Sigmoid colon (tissue), 4 donors: ENCODE measurements at regions not wholly inside any gene's neighbourhood (a gene's known extent, or its start where the extent isn't known, plus 50 kb on each side); places are given as distances from the start of the nearest gene placed in this dataset.

Experiments used
- POLR2A ChIP-seq, 2 donors: fragments of 450-650 bp; IDR thresholded peaks; one replicate each; pipeline ENCODE4 v1.6.1; 2016; ENCODE audit warnings: antibody characterized with exemption in 2 of 2, mild to moderate bottlenecking in 2 of 2, moderate library complexity in 2 of 2
- POLR2AphosphoS5 ChIP-seq, 4 donors: sonication (generic); formaldehyde crosslinking; IDR thresholded peaks; one replicate each; pipeline ENCODE4 v1.6.1; 2017; ENCODE audit warnings: antibody characterized with exemption in 4 of 4
- TF ChIP-seq, protein P1 (sequence below), 4 experiments: fragments of 450-650 bp in 3 of 4; fragments of 200-600 bp in 1 of 4; IDR thresholded peaks; one replicate each; pipeline ENCODE4 v1.5.1; 2016 to 2019; ENCODE audit warnings: antibody characterized with exemption in 4 of 4, mild to moderate bottlenecking in 3 of 4, moderate library complexity in 2 of 4

DNA sequence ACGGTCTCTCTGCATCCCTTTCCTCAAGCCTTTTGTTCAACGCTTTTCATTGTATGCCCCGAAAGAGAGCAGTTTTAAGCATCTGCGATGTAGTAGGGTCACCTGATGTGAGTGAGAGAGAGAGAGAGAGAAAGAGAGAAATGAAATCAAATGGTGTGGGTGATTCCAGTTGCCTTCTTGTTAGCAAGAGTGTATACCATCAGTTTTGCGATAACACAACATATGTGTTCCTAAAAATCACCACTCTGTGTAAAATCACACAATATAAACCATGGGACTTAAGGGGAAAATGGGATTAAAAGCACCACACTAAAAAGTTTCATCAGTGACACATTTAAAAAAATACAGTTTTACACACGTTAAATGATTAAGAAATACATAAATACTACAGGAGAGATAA, 1102.7 kb upstream of the EEF2KMT start:
- TF ChIP-seq, protein P1, sequence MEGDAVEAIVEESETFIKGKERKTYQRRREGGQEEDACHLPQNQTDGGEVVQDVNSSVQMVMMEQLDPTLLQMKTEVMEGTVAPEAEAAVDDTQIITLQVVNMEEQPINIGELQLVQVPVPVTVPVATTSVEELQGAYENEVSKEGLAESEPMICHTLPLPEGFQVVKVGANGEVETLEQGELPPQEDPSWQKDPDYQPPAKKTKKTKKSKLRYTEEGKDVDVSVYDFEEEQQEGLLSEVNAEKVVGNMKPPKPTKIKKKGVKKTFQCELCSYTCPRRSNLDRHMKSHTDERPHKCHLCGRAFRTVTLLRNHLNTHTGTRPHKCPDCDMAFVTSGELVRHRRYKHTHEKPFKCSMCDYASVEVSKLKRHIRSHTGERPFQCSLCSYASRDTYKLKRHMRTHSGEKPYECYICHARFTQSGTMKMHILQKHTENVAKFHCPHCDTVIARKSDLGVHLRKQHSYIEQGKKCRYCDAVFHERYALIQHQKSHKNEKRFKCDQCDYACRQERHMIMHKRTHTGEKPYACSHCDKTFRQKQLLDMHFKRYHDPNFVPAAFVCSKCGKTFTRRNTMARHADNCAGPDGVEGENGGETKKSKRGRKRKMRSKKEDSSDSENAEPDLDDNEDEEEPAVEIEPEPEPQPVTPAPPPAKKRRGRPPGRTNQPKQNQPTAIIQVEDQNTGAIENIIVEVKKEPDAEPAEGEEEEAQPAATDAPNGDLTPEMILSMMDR (IDR thresholded peaks at IDR 0.05): no peak
- TF ChIP-seq POLR2A (IDR thresholded peaks at IDR 0.05) (no peak), POLR2AphosphoS5 (IDR thresholded peaks at IDR 0.05) (no peak)
